22Rv1 (cell line): ENCODE measurements at regions not wholly inside any gene's neighbourhood (a gene's known extent, or its start where the extent isn't known, plus 50 kb on each side); places are given as distances from the start of the nearest gene placed in this dataset.

Source experiments
- H3K27ac ChIP-seq: fragments of 450-650 bp; 2 replicates; pipeline ENCODE4 v1.5.1; 2017
- CTCF ChIP-seq: fragments of 450-650 bp; IDR thresholded peaks from 2 replicates; pipeline ENCODE4 v1.5.1; 2017; ENCODE audit warnings: mild to moderate bottlenecking
- ZFX ChIP-seq: fragments of 450-650 bp; IDR thresholded peaks from 2 replicates; pipeline ENCODE4 v1.6.1; 2017; ENCODE audit warnings: antibody characterized with exemption, borderline replicate concordance

DNA sequence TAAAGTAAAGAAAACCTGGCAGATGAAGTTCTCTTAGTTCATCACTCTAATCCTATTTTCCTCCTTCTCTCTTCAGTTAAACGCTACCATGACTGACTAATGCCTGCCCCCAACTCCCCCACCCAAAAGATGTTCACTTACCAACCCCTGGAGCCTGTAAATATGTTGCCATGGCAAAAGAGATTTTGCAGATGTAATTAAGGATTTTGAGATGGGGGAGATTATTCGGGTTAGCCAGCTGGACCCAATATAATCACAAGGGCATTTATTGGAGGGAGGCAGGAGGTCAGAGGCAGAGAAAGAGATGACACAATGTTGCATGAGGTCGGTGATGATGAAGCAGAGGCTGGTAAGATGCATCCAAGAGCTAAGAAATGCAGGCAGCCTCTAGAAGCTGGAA, 69.3 kb upstream of the PPP2R5A start:
- H3K27ac ChIP-seq: no peak overlapping the region
- TF ChIP-seq ZFX (no peak), CTCF (no peak)

- H3K27ac ChIP-seq: no peak overlapping the region
- TF ChIP-seq CTCF (no peak), ZFX (no peak)
Measured at GRCh38 chr1:212217633-212218032, 67.6 kb upstream of the PPP2R5A start.

- TF ChIP-seq ZFX (no peak), CTCF (no peak)
- no peak overlapping the region for H3K27ac ChIP-seq
Measured at GRCh38 chr1:212218065-212218464, 67.1 kb upstream of the PPP2R5A start.

DNA sequence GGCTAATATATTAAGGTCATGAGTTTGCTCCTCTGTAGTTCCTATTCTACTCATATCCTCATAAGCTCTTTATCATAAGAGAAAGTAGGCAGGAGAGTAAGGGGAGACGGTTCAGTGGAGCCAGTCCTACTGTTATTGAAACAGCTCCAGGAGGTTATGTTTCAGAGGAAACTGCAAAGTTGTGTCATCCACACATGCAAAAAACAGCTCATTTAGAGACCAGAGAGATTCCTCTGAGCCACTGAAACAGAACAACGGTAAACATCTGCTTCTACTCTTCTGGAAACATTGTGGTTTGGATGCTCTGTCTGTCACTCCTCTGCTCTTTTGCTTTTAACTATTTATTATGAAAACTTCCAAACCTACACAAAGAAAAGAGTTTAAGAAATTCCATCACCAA, 66.3 kb upstream of the PPP2R5A start:
- H3K27ac ChIP-seq: no peak overlapping the region

GRCh38 chr1:212219679-212220463, 65.3 kb upstream of the PPP2R5A start:
- H3K27ac ChIP-seq: no peak overlapping the region
- TF ChIP-seq ZFX (no peak), CTCF (no peak)

More for the DNA sequence above, 66.3 kb upstream of the PPP2R5A start:
- TF ChIP-seq CTCF: no peak
- TF ChIP-seq ZFX: no peak

DNA sequence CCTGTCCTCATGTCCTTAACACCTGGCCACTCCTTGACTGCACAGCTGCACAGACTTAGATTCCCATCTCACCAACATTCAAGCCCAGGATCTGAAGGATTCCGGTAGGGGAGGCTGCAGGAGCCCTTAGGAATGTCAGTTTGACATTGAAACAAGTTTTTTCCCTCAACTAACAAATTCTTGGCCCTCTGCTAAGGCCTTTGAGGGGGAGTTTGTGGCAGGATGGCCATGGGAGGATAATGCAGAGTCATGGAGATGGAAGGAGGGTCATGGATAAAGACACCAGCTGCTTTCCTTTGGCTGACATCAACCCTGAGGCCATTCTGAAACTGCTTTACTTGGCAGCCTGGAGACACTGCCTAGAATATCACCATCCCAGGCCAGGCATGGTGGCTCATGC, 63.4 kb upstream of the PPP2R5A start:
- no peak for TF ChIP-seq ZFX
- TF ChIP-seq CTCF: no peak
- no peak overlapping the region for H3K27ac ChIP-seq

- H3K27ac ChIP-seq: no peak overlapping the region
- no peak for TF ChIP-seq CTCF
- TF ChIP-seq ZFX: no peak
Measured at GRCh38 chr1:212224102-212224501, 61.1 kb upstream of the PPP2R5A start.
